ENCODE measurements at regions not wholly inside any gene's neighbourhood (a gene's known extent, or its start where the extent isn't known, plus 50 kb on each side); places are given as distances from the start of the nearest gene placed in this dataset.

GRCh38 chr4:184541907-184542306 is 67.6 kb upstream of the IRF2 start:
- TF ChIP-seq POLR2A (IDR thresholded peaks at IDR 0.05; ENCODE audit: low read depth): no peak
- no peak for TF ChIP-seq POLR2AphosphoS5 (IDR thresholded peaks at IDR 0.05)
- no peak for TF ChIP-seq CTCF (IDR thresholded peaks at IDR 0.05)

Measured in esophagus muscularis mucosa (tissue), 3 donors.